ENCODE measurements at regions not wholly inside any gene's neighbourhood (a gene's known extent, or its start where the extent isn't known, plus 50 kb on each side); places are given as distances from the start of the nearest gene placed in this dataset.
"Not testable (repeated sequence)": the region's sequence is repeated elsewhere in the genome, so short reads cannot be mapped to it uniquely, and the experiment has no call there.

GRCh38 chr5:67730917-67731474 lies 484.6 kb upstream of the PIK3R1 start:
- Mint-ChIP-seq H3K9me3 (ENCODE audit: unreplicated experiment) (peaks cover 6% of the 10 kb centered on the region), H3K27me3 (ENCODE audit: unreplicated experiment) (peaks cover 27% of the 10 kb centered on the region), H3K36me3 (ENCODE audit: unreplicated experiment) (no peaks in the 10 kb centered on the region), H3K4me3 (ENCODE audit: unreplicated experiment) (no peak overlapping the region), H3K27ac (ENCODE audit: unreplicated experiment) (no peak overlapping the region), H3K4me1 (ENCODE audit: unreplicated experiment) (peaks cover 3% of the 10 kb centered on the region)
- TF ChIP-seq CTCF (IDR thresholded peaks at IDR 0.05): no peak
- no peak for DNase-seq (ENCODE audit: extremely low spot score, unreplicated experiment)

GRCh38 chr5:67728326-67728890 lies 487.1 kb upstream of the PIK3R1 start:
- Mint-ChIP-seq H3K27me3 (ENCODE audit: unreplicated experiment) (peaks cover 28% of the 10 kb centered on the region), H3K36me3 (ENCODE audit: unreplicated experiment) (no peaks in the 10 kb centered on the region), H3K4me3 (ENCODE audit: unreplicated experiment) (no peak overlapping the region), H3K27ac (ENCODE audit: unreplicated experiment) (no peak overlapping the region), H3K4me1 (ENCODE audit: unreplicated experiment) (peaks cover 2% of the 10 kb centered on the region), H3K9me3 (ENCODE audit: unreplicated experiment) (no peaks in the 10 kb centered on the region)
- no peak for TF ChIP-seq CTCF (IDR thresholded peaks at IDR 0.05)
- no peak for DNase-seq (ENCODE audit: extremely low spot score, unreplicated experiment)

GRCh38 chr5:67725604-67726003 lies 490.0 kb upstream of the PIK3R1 start:
- H3K27me3 Mint-ChIP-seq (ENCODE audit: unreplicated experiment): peaks cover 24% of the 10 kb centered on the region
- no peaks in the 10 kb centered on the region for H3K4me1 Mint-ChIP-seq (ENCODE audit: unreplicated experiment)
- DNase-seq (ENCODE audit: extremely low spot score, unreplicated experiment): no peak
- TF ChIP-seq CTCF (IDR thresholded peaks at IDR 0.05): no peak
- H3K36me3 Mint-ChIP-seq (ENCODE audit: unreplicated experiment): no peaks in the 10 kb centered on the region
- H3K27ac Mint-ChIP-seq (ENCODE audit: unreplicated experiment): no peak overlapping the region
- H3K4me3 Mint-ChIP-seq (ENCODE audit: unreplicated experiment): no peak overlapping the region
- H3K9me3 Mint-ChIP-seq (ENCODE audit: unreplicated experiment): no peaks in the 10 kb centered on the region

GRCh38 chr5:67724412-67725135 lies 491.0 kb upstream of the PIK3R1 start:
- no peaks in the 10 kb centered on the region for H3K9me3 Mint-ChIP-seq (ENCODE audit: unreplicated experiment)
- TF ChIP-seq CTCF (IDR thresholded peaks at IDR 0.05): no peak
- H3K27ac Mint-ChIP-seq (ENCODE audit: unreplicated experiment): no peak overlapping the region
- H3K4me3 Mint-ChIP-seq (ENCODE audit: unreplicated experiment): no peak overlapping the region
- peaks cover 17% of the 10 kb centered on the region for H3K27me3 Mint-ChIP-seq (ENCODE audit: unreplicated experiment)
- H3K4me1 Mint-ChIP-seq (ENCODE audit: unreplicated experiment): no peaks in the 10 kb centered on the region
- DNase-seq (ENCODE audit: extremely low spot score, unreplicated experiment): no peak
- no peaks in the 10 kb centered on the region for H3K36me3 Mint-ChIP-seq (ENCODE audit: unreplicated experiment)

GRCh38 chr5:67723873-67724272 lies 491.7 kb upstream of the PIK3R1 start:
- Mint-ChIP-seq H3K9me3 (ENCODE audit: unreplicated experiment) (no peaks in the 10 kb centered on the region), H3K27me3 (ENCODE audit: unreplicated experiment) (peaks cover 15% of the 10 kb centered on the region), H3K36me3 (ENCODE audit: unreplicated experiment) (no peaks in the 10 kb centered on the region), H3K27ac (ENCODE audit: unreplicated experiment) (no peak overlapping the region), H3K4me3 (ENCODE audit: unreplicated experiment) (no peak overlapping the region), H3K4me1 (ENCODE audit: unreplicated experiment) (no peaks in the 10 kb centered on the region)
- no peak for DNase-seq (ENCODE audit: extremely low spot score, unreplicated experiment)
- no peak for TF ChIP-seq CTCF (IDR thresholded peaks at IDR 0.05)

GRCh38 chr5:67722582-67722981 lies 493.0 kb upstream of the PIK3R1 start:
- not testable (repeated sequence) for H3K27ac Mint-ChIP-seq (ENCODE audit: unreplicated experiment); H3K9me3 Mint-ChIP-seq (ENCODE audit: unreplicated experiment); H3K4me1 Mint-ChIP-seq (ENCODE audit: unreplicated experiment); H3K4me3 Mint-ChIP-seq (ENCODE audit: unreplicated experiment); H3K27me3 Mint-ChIP-seq (ENCODE audit: unreplicated experiment); H3K36me3 Mint-ChIP-seq (ENCODE audit: unreplicated experiment); DNase-seq (ENCODE audit: extremely low spot score, unreplicated experiment)

Measured in osteocyte (in vitro differentiated cells).